Upper lobe of left lung (tissue), 6 donors: ENCODE measurements at regions not wholly inside any gene's neighbourhood (a gene's known extent, or its start where the extent isn't known, plus 50 kb on each side); places are given as distances from the start of the nearest gene placed in this dataset.

Experiments
- ATAC-seq, 2 donors: fragments of 200-7000 bp; cut with Tn5 transposase; one replicate each; pipeline ENCODE4 v1.9.1; 2022; ENCODE audit warnings: mild to moderate bottlenecking in 2 of 2, moderate library complexity in 2 of 2; ENCODE audit not compliant: low FRiP score in 2 of 2
- DNase-seq, 2 donors: peaks; one replicate each; pipeline ENCODE4 v3.0.0-alpha.2; 2019 to 2020
- H3K27ac ChIP-seq, 4 donors: fragments of 200-600 bp; sonication (generic); one replicate each; pipeline ENCODE4 v1.5.1; 2016 to 2019
- H3K27me3 ChIP-seq, 4 donors: fragments of 200-600 bp; sonication (generic); one replicate each; pipeline ENCODE4 v1.5.1; 2017 to 2019
- H3K36me3 ChIP-seq, 4 donors: fragments of 200-600 bp; sonication (generic); one replicate each; pipeline ENCODE4 v1.5.1; 2016 to 2019
- H3K4me1 ChIP-seq, 4 donors: fragments of 200-600 bp; sonication (generic); one replicate each; pipeline ENCODE4 v1.5.1; 2018 to 2019
- H3K4me3 ChIP-seq, 4 donors: fragments of 200-600 bp; sonication (generic); one replicate each; pipeline ENCODE4 v1.5.1; 2017 to 2019; ENCODE audit warnings: mild to moderate bottlenecking in 2 of 4, moderate library complexity in 1 of 4
- H3K9me3 ChIP-seq, 4 donors: fragments of 200-600 bp; sonication (generic); one replicate each; pipeline ENCODE4 v1.5.1; 2018 to 2019
- CTCF ChIP-seq, 6 experiments: fragments of 450-650 bp in 4 of 6; fragments of 200-600 bp in 2 of 6; sonication (generic) in 2 of 6; IDR thresholded peaks; one replicate each; pipeline ENCODE4 v1.5.1; 2016 to 2019; ENCODE audit warnings: antibody characterized with exemption in 6 of 6
- EP300 ChIP-seq, 4 donors: sonication (generic); formaldehyde crosslinking; IDR thresholded peaks; one replicate each; pipeline ENCODE4 v1.5.1; 2017; ENCODE audit warnings: antibody characterized with exemption in 4 of 4, control low read depth in 2 of 4
- POLR2A ChIP-seq, 4 donors: fragments of 450-650 bp; IDR thresholded peaks; one replicate each; pipeline ENCODE4 v1.5.1; 2016 to 2017; ENCODE audit warnings: antibody characterized with exemption in 4 of 4, mild to moderate bottlenecking in 2 of 4
- POLR2AphosphoS5 ChIP-seq, 2 donors: sonication (generic); formaldehyde crosslinking; IDR thresholded peaks; one replicate each; pipeline ENCODE4 v1.5.1; 2017; ENCODE audit warnings: antibody characterized with exemption in 2 of 2
- WGBS, 2 donors: methylation state at CpG; one replicate each; pipeline ENCODE4 v1.1.5; 2017 to 2018; 5-methylcytosine and 5-hydroxymethylcytosine counted together
- donor health status: DM: no; HTN: no; CAD: no; lungs with moderate emphysema.
- donor health status: DM: no; HTN: yes; CAD: no; lungs with severe emphysema.

GRCh38 chrX:137178392-137178791 is 144.6 kb upstream of the GPR101 start:
- H3K36me3 ChIP-seq, result no peaks in the 10 kb centered on the region
- ATAC-seq, result no peak
- no peak for TF ChIP-seq CTCF (IDR thresholded peaks at IDR 0.05)
- TF ChIP-seq POLR2A (IDR thresholded peaks at IDR 0.05), result no peak
- no peak for TF ChIP-seq EP300 (IDR thresholded peaks at IDR 0.05)
- TF ChIP-seq POLR2AphosphoS5 (IDR thresholded peaks at IDR 0.05), result no peak
- no peak for DNase-seq
- no peaks in the 10 kb centered on the region for H3K4me1 ChIP-seq
- no peak overlapping the region for H3K4me3 ChIP-seq
- WGBS, 2 donors, result 30 to 33% methylated on average over 3 of the region's 3 CpGs
- H3K27ac ChIP-seq, result no peak overlapping the region
- H3K27me3 ChIP-seq, result no peaks in the 10 kb centered on the region
- H3K9me3 ChIP-seq, result no peaks in the 10 kb centered on the region

- WGBS, 2 donors, result 87 to 90% methylated on average over 3 of the region's 3 CpGs
- TF ChIP-seq POLR2AphosphoS5 (IDR thresholded peaks at IDR 0.05) (no peak), CTCF (IDR thresholded peaks at IDR 0.05) (no peak), POLR2A (IDR thresholded peaks at IDR 0.05) (no peak), EP300 (IDR thresholded peaks at IDR 0.05) (no peak)
- DNase-seq (no peak), ATAC-seq (no peak)
- Histone ChIP-seq H3K27me3 (no peaks in the 10 kb centered on the region), H3K27ac (no peak overlapping the region), H3K36me3 (no peaks in the 10 kb centered on the region), H3K4me1 (no peaks in the 10 kb centered on the region), H3K4me3 (no peak overlapping the region), H3K9me3 (no peaks in the 10 kb centered on the region)
These were observed 138.6 kb upstream of the GPR101 start for GRCh38 chrX:137172317-137172948.

- H3K27me3 ChIP-seq, result no peaks in the 10 kb centered on the region
- ATAC-seq (no peak), DNase-seq (no peak)
- no peaks in the 10 kb centered on the region for H3K4me1 ChIP-seq
- no peak overlapping the region for H3K4me3 ChIP-seq
- no peak overlapping the region for H3K27ac ChIP-seq
- no peaks in the 10 kb centered on the region for H3K9me3 ChIP-seq
- TF ChIP-seq EP300 (IDR thresholded peaks at IDR 0.05), result no peak
- TF ChIP-seq POLR2A (IDR thresholded peaks at IDR 0.05), result no peak
- no peak for TF ChIP-seq CTCF (IDR thresholded peaks at IDR 0.05)
- no peak for TF ChIP-seq POLR2AphosphoS5 (IDR thresholded peaks at IDR 0.05)
- no peaks in the 10 kb centered on the region for H3K36me3 ChIP-seq
- 68 to 100% methylated on average over 1 of the region's 1 CpG for WGBS, 2 donors
These were observed 137.8 kb upstream of the GPR101 start for GRCh38 chrX:137171626-137172025.

GRCh38 chrX:137166591-137166990 is 132.8 kb upstream of the GPR101 start:
- ATAC-seq (no peak), DNase-seq (no peak)
- TF ChIP-seq EP300 (IDR thresholded peaks at IDR 0.05) (no peak), POLR2AphosphoS5 (IDR thresholded peaks at IDR 0.05) (no peak), POLR2A (IDR thresholded peaks at IDR 0.05) (no peak)
- Histone ChIP-seq H3K9me3 (no peaks in the 10 kb centered on the region), H3K27me3 (no peaks in the 10 kb centered on the region), H3K36me3 (no peaks in the 10 kb centered on the region), H3K4me1 (no peaks in the 10 kb centered on the region), H3K4me3 (no peak overlapping the region), H3K27ac (no peak overlapping the region)
- 21 to 56% methylated on average over 1 to 2 of the region's 2 CpGs for WGBS, 2 donors

GRCh38 chrX:137164329-137164728 is 130.5 kb upstream of the GPR101 start:
- H3K27me3 ChIP-seq, result no peaks in the 10 kb centered on the region
- TF ChIP-seq EP300 (IDR thresholded peaks at IDR 0.05) (no peak), POLR2A (IDR thresholded peaks at IDR 0.05) (no peak), POLR2AphosphoS5 (IDR thresholded peaks at IDR 0.05) (no peak), CTCF (IDR thresholded peaks at IDR 0.05) (no peak)
- 86 to 90% methylated on average over 3 of the region's 3 CpGs for WGBS, 2 donors
- DNase-seq, result no peak
- H3K4me1 ChIP-seq, result no peaks in the 10 kb centered on the region
- no peak overlapping the region for H3K27ac ChIP-seq
- H3K9me3 ChIP-seq, result no peaks in the 10 kb centered on the region
- H3K4me3 ChIP-seq, result no peak overlapping the region
- ATAC-seq, result no peak
- no peaks in the 10 kb centered on the region for H3K36me3 ChIP-seq
